ENCODE measurements at regions not wholly inside any gene's neighbourhood (a gene's known extent, or its start where the extent isn't known, plus 50 kb on each side); places are given as distances from the start of the nearest gene placed in this dataset.

GRCh38 chr6:139538366-139538765, 163.9 kb upstream of the CITED2 start:
- 100% methylated on average over 1 of the region's 7 CpGs for WGBS (ENCODE audit: insufficient coverage)
- no peaks in the 10 kb centered on the region for H3K27me3 ChIP-seq (ENCODE audit: control insufficient read depth, insufficient read depth, low read length)
- H3K36me3 ChIP-seq (ENCODE audit: control insufficient read depth, insufficient read depth, low read length) = no peaks in the 10 kb centered on the region
- no peaks in the 10 kb centered on the region for H3K4me1 ChIP-seq (ENCODE audit: control insufficient read depth, insufficient read depth, low read length)
- no peaks in the 10 kb centered on the region for H3K9me3 ChIP-seq (ENCODE audit: control insufficient read depth, insufficient read depth, low read length)
- no peak overlapping the region for H3K4me3 ChIP-seq (ENCODE audit: low read depth, low read length)
- DNase-seq (ENCODE audit: low read depth in 4 of 6, low spot score in 6 of 6) = no peak
- H3K27ac ChIP-seq (ENCODE audit: low read depth, low read length) = no peak overlapping the region

- Histone ChIP-seq H3K27ac (ENCODE audit: low read depth, low read length) (no peak overlapping the region), H3K27me3 (ENCODE audit: control insufficient read depth, insufficient read depth, low read length) (no peaks in the 10 kb centered on the region), H3K4me1 (ENCODE audit: control insufficient read depth, insufficient read depth, low read length) (no peaks in the 10 kb centered on the region), H3K9me3 (ENCODE audit: control insufficient read depth, insufficient read depth, low read length) (no peaks in the 10 kb centered on the region), H3K4me3 (ENCODE audit: low read depth, low read length) (no peak overlapping the region), H3K36me3 (ENCODE audit: control insufficient read depth, insufficient read depth, low read length) (no peaks in the 10 kb centered on the region)
- DNase-seq (ENCODE audit: low read depth in 4 of 6, low spot score in 6 of 6) = no peak
- 90% methylated on average over 2 of the region's 8 CpGs for WGBS (ENCODE audit: insufficient coverage)
These were observed 162.5 kb upstream of the CITED2 start for GRCh38 chr6:139536751-139537617.

GRCh38 chr6:139534472-139535115, 160.1 kb upstream of the CITED2 start:
- Histone ChIP-seq H3K36me3 (ENCODE audit: control insufficient read depth, insufficient read depth, low read length) (no peaks in the 10 kb centered on the region), H3K4me3 (ENCODE audit: low read depth, low read length) (no peak overlapping the region), H3K27me3 (ENCODE audit: control insufficient read depth, insufficient read depth, low read length) (no peaks in the 10 kb centered on the region), H3K4me1 (ENCODE audit: control insufficient read depth, insufficient read depth, low read length) (no peaks in the 10 kb centered on the region), H3K9me3 (ENCODE audit: control insufficient read depth, insufficient read depth, low read length) (no peaks in the 10 kb centered on the region), H3K27ac (ENCODE audit: low read depth, low read length) (no peak overlapping the region)
- no peak for DNase-seq (ENCODE audit: low read depth in 4 of 6, low spot score in 6 of 6)
- WGBS (ENCODE audit: insufficient coverage) = 47% methylated on average over 4 of the region's 5 CpGs

- Histone ChIP-seq H3K36me3 (ENCODE audit: control insufficient read depth, insufficient read depth, low read length) (no peaks in the 10 kb centered on the region), H3K27me3 (ENCODE audit: control insufficient read depth, insufficient read depth, low read length) (no peaks in the 10 kb centered on the region), H3K27ac (ENCODE audit: low read depth, low read length) (no peak overlapping the region), H3K4me3 (ENCODE audit: low read depth, low read length) (no peak overlapping the region), H3K9me3 (ENCODE audit: control insufficient read depth, insufficient read depth, low read length) (no peaks in the 10 kb centered on the region), H3K4me1 (ENCODE audit: control insufficient read depth, insufficient read depth, low read length) (no peaks in the 10 kb centered on the region)
- WGBS (ENCODE audit: insufficient coverage) = 56% methylated on average over 3 of the region's 11 CpGs
- peak in 1 of 6 donors; percentile 14 for DNase-seq (ENCODE audit: low read depth in 4 of 6, low spot score in 6 of 6)
These were observed 159.4 kb upstream of the CITED2 start for GRCh38 chr6:139533573-139534471.

- Histone ChIP-seq H3K4me3 (ENCODE audit: low read depth, low read length) (no peak overlapping the region), H3K27me3 (ENCODE audit: control insufficient read depth, insufficient read depth, low read length) (no peaks in the 10 kb centered on the region), H3K9me3 (ENCODE audit: control insufficient read depth, insufficient read depth, low read length) (no peaks in the 10 kb centered on the region), H3K27ac (ENCODE audit: low read depth, low read length) (no peak overlapping the region), H3K36me3 (ENCODE audit: control insufficient read depth, insufficient read depth, low read length) (no peaks in the 10 kb centered on the region), H3K4me1 (ENCODE audit: control insufficient read depth, insufficient read depth, low read length) (no peaks in the 10 kb centered on the region)
- DNase-seq (ENCODE audit: low read depth in 4 of 6, low spot score in 6 of 6) = no peak
- no CpG with 5 or more reads among the region's 4 CpGs for WGBS (ENCODE audit: insufficient coverage)
These were observed 158.7 kb upstream of the CITED2 start for GRCh38 chr6:139533171-139533570.

- H3K4me1 ChIP-seq (ENCODE audit: control insufficient read depth, insufficient read depth, low read length) = no peaks in the 10 kb centered on the region
- H3K4me3 ChIP-seq (ENCODE audit: low read depth, low read length) = no peak overlapping the region
- no CpG with 5 or more reads among the region's 8 CpGs for WGBS (ENCODE audit: insufficient coverage)
- no peak for DNase-seq (ENCODE audit: low read depth in 4 of 6, low spot score in 6 of 6)
- H3K27ac ChIP-seq (ENCODE audit: low read depth, low read length) = no peak overlapping the region
- H3K27me3 ChIP-seq (ENCODE audit: control insufficient read depth, insufficient read depth, low read length) = no peaks in the 10 kb centered on the region
- no peaks in the 10 kb centered on the region for H3K36me3 ChIP-seq (ENCODE audit: control insufficient read depth, insufficient read depth, low read length)
- H3K9me3 ChIP-seq (ENCODE audit: control insufficient read depth, insufficient read depth, low read length) = no peaks in the 10 kb centered on the region
These were observed 157.0 kb upstream of the CITED2 start for GRCh38 chr6:139531148-139532115.

- Histone ChIP-seq H3K4me1 (ENCODE audit: control insufficient read depth, insufficient read depth, low read length) (no peaks in the 10 kb centered on the region), H3K4me3 (ENCODE audit: low read depth, low read length) (no peak overlapping the region), H3K27me3 (ENCODE audit: control insufficient read depth, insufficient read depth, low read length) (no peaks in the 10 kb centered on the region), H3K9me3 (ENCODE audit: control insufficient read depth, insufficient read depth, low read length) (no peaks in the 10 kb centered on the region), H3K27ac (ENCODE audit: low read depth, low read length) (no peak overlapping the region), H3K36me3 (ENCODE audit: control insufficient read depth, insufficient read depth, low read length) (no peaks in the 10 kb centered on the region)
- 83% methylated on average over 6 of the region's 7 CpGs for WGBS (ENCODE audit: insufficient coverage)
- DNase-seq (ENCODE audit: low read depth in 4 of 6, low spot score in 6 of 6) = peak in 1 of 6 donors; percentile 4
These were observed 156.1 kb upstream of the CITED2 start for GRCh38 chr6:139530561-139530960.

- Histone ChIP-seq H3K9me3 (ENCODE audit: control insufficient read depth, insufficient read depth, low read length) (no peaks in the 10 kb centered on the region), H3K4me3 (ENCODE audit: low read depth, low read length) (no peak overlapping the region), H3K36me3 (ENCODE audit: control insufficient read depth, insufficient read depth, low read length) (no peaks in the 10 kb centered on the region), H3K4me1 (ENCODE audit: control insufficient read depth, insufficient read depth, low read length) (no peaks in the 10 kb centered on the region), H3K27ac (ENCODE audit: low read depth, low read length) (no peak overlapping the region), H3K27me3 (ENCODE audit: control insufficient read depth, insufficient read depth, low read length) (no peaks in the 10 kb centered on the region)
- no peak for DNase-seq (ENCODE audit: low read depth in 4 of 6, low spot score in 6 of 6)
- no CpG with 5 or more reads among the region's 1 CpG for WGBS (ENCODE audit: insufficient coverage)
These were observed 155.0 kb upstream of the CITED2 start for GRCh38 chr6:139529420-139529819.

- Histone ChIP-seq H3K27me3 (ENCODE audit: control insufficient read depth, insufficient read depth, low read length) (no peaks in the 10 kb centered on the region), H3K4me3 (ENCODE audit: low read depth, low read length) (no peak overlapping the region), H3K4me1 (ENCODE audit: control insufficient read depth, insufficient read depth, low read length) (no peaks in the 10 kb centered on the region), H3K36me3 (ENCODE audit: control insufficient read depth, insufficient read depth, low read length) (no peaks in the 10 kb centered on the region), H3K9me3 (ENCODE audit: control insufficient read depth, insufficient read depth, low read length) (no peaks in the 10 kb centered on the region), H3K27ac (ENCODE audit: low read depth, low read length) (no peak overlapping the region)
- no CpG with 5 or more reads among the region's 2 CpGs for WGBS (ENCODE audit: insufficient coverage)
- DNase-seq (ENCODE audit: low read depth in 4 of 6, low spot score in 6 of 6) = no peak
These were observed 154.0 kb upstream of the CITED2 start for GRCh38 chr6:139528471-139528870.
